ENCODE measurements at regions not wholly inside any gene's neighbourhood (a gene's known extent, or its start where the extent isn't known, plus 50 kb on each side); places are given as distances from the start of the nearest gene placed in this dataset.

GRCh38 chr2:22403748-22404147, 981.2 kb upstream of the KLHL29 start:
- no peak overlapping the region for H3K4me3 ChIP-seq (ENCODE audit: low read depth, low read length)
- TF ChIP-seq, protein P1, sequence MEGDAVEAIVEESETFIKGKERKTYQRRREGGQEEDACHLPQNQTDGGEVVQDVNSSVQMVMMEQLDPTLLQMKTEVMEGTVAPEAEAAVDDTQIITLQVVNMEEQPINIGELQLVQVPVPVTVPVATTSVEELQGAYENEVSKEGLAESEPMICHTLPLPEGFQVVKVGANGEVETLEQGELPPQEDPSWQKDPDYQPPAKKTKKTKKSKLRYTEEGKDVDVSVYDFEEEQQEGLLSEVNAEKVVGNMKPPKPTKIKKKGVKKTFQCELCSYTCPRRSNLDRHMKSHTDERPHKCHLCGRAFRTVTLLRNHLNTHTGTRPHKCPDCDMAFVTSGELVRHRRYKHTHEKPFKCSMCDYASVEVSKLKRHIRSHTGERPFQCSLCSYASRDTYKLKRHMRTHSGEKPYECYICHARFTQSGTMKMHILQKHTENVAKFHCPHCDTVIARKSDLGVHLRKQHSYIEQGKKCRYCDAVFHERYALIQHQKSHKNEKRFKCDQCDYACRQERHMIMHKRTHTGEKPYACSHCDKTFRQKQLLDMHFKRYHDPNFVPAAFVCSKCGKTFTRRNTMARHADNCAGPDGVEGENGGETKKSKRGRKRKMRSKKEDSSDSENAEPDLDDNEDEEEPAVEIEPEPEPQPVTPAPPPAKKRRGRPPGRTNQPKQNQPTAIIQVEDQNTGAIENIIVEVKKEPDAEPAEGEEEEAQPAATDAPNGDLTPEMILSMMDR (IDR thresholded peaks at IDR 0.05; ENCODE audit: low read depth, low read length) = no peak

DNA sequence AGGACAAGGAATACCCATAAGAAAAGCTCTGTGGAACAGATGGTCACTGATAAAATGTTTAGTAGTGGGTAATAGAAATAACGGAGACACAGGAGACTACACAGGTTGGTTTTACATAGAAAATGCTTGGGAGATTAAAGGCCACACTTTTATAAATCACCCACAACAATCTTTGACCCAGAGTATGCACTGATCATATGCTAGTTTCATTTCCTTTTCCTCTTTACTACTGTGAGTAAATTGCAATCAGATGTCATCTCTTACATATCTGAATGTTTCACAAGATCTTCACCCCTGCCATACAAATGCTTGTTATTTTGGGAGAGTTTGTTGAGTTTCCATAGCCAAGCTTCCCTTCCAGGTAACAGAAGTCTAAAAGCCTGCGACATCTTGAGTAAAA, 978.4 kb upstream of the KLHL29 start:
- TF ChIP-seq, protein P1 (IDR thresholded peaks at IDR 0.05; ENCODE audit: low read depth, low read length) = no peak
- no peak overlapping the region for H3K4me3 ChIP-seq (ENCODE audit: low read depth, low read length)

GRCh38 chr2:22420076-22420475, 964.9 kb upstream of the KLHL29 start:
- TF ChIP-seq, protein P1 (IDR thresholded peaks at IDR 0.05; ENCODE audit: low read depth, low read length) = no peak

DNA sequence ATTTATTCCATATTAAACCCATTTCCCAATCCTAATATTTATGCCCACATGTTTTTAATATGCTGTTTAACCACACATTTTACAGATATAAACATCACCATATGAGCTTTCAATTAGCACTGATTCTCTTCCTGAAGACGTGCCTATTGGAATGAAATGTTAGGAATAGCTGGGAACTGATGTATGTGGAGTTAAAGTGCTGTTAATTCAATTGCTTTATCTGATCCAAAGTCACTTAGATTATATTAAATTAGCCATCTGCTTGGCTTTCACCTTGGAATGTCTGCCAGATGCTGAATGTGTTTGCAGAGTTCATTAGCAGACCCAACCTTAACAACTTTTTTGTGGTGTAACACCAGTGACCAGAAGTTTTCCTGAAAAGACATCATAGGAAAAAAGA, 942.9 kb upstream of the KLHL29 start:
- TF ChIP-seq, protein P1 (IDR thresholded peaks at IDR 0.05; ENCODE audit: low read depth, low read length) = no peak
- no peak overlapping the region for H3K4me3 ChIP-seq (ENCODE audit: low read depth, low read length)

More at GRCh38 chr2:22420076-22420475, 964.9 kb upstream of the KLHL29 start:
- H3K4me3 ChIP-seq (ENCODE audit: low read depth, low read length) = no peak overlapping the region

DNA sequence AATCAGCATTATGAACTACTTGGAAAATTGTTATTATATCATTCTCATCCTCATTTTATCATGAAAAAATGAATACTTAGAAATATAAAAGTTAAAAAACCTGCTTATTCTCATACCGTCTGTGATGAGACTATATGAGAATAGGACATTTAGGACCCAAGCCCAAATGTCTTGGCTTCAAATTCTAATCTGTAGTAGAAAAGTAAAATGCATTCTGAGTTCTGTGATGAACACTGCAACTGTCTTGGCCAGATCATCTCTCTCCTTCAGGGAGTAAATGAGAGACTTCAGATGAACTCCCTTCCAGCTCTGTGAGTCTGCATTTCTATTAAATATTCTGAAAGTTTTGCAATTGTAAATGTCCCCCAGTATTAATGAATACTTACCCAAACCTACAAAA, 940.7 kb upstream of the KLHL29 start:
- H3K4me3 ChIP-seq (ENCODE audit: low read depth, low read length) = no peak overlapping the region
- TF ChIP-seq, protein P1 (IDR thresholded peaks at IDR 0.05; ENCODE audit: low read depth, low read length) = no peak

- H3K4me3 ChIP-seq (ENCODE audit: low read depth, low read length) = no peak overlapping the region
- TF ChIP-seq, protein P1 (IDR thresholded peaks at IDR 0.05; ENCODE audit: low read depth, low read length) = no peak
Observed at GRCh38 chr2:22449696-22450095, 935.3 kb upstream of the KLHL29 start.

GRCh38 chr2:22450831-22451230, 934.1 kb upstream of the KLHL29 start:
- no peak overlapping the region for H3K4me3 ChIP-seq (ENCODE audit: low read depth, low read length)
- TF ChIP-seq, protein P1 (IDR thresholded peaks at IDR 0.05; ENCODE audit: low read depth, low read length) = no peak
